ENCODE measurements at regions not wholly inside any gene's neighbourhood (a gene's known extent, or its start where the extent isn't known, plus 50 kb on each side); places are given as distances from the start of the nearest gene placed in this dataset.

DNA sequence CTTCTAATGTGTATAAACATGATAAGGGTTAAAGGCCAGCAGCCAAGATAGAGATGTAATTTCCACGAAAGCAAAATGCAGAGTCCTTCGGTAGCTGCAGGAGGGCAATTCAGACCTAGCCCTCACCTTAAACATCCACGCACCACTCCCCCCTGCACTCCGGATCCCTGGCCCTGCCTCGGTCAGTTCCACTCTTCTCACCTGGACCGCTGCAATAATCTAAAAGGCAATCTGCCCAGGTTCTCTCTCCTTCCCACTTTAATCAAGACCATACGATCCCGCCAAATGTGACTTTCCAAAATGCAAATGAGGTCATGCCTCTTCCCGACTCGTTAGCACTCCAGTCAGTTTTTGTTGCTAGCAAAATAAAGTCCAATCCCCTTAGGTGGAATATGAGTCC lies 485.2 kb downstream of the EIPR1 start:
- no peak overlapping the region for H3K27ac Mint-ChIP-seq (ENCODE audit: low read depth)
- H3K4me3 Mint-ChIP-seq, result no peak overlapping the region
- no peaks in the 10 kb centered on the region for H3K36me3 Mint-ChIP-seq (ENCODE audit: insufficient read depth)
- no peaks in the 10 kb centered on the region for H3K4me1 Mint-ChIP-seq
- ATAC-seq (replicated peaks; ENCODE audit: extremely low read depth, poor library complexity, severe bottlenecking) (no peak), DNase-seq (ENCODE audit: low spot score in 2 of 2) (no peak)
- peaks cover 18% of the 10 kb centered on the region for H3K27me3 Mint-ChIP-seq
- H3K9me3 Mint-ChIP-seq, result no peaks in the 10 kb centered on the region

DNA sequence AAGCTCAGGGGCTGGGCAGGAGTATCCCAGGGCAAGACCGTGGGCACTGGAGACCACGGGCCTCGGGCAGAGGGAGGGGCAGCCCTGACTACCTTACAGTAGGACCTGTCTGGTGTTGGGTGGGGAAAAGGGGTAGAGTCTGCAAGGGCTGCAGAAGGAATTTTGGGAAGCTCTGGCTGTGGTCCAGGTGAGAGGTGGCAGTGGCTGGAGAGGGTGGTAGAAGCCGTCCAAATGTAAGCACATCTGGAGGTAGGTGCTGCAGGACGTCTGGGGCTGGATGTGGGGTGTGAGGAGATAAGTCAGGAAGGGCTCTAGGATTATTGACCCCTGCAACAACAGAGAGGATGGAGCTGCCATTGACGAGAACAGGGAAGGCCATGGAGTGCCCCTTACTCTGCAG lies 486.7 kb downstream of the EIPR1 start:
- no peak overlapping the region for H3K27ac Mint-ChIP-seq (ENCODE audit: low read depth)
- no peaks in the 10 kb centered on the region for H3K9me3 Mint-ChIP-seq
- no peak overlapping the region for H3K4me3 Mint-ChIP-seq
- H3K4me1 Mint-ChIP-seq, result no peaks in the 10 kb centered on the region
- ATAC-seq (replicated peaks; ENCODE audit: extremely low read depth, poor library complexity, severe bottlenecking), result no peak
- H3K27me3 Mint-ChIP-seq, result peaks cover 25% of the 10 kb centered on the region
- no peaks in the 10 kb centered on the region for H3K36me3 Mint-ChIP-seq (ENCODE audit: insufficient read depth)
- no peak for DNase-seq (ENCODE audit: low spot score in 2 of 2)

DNA sequence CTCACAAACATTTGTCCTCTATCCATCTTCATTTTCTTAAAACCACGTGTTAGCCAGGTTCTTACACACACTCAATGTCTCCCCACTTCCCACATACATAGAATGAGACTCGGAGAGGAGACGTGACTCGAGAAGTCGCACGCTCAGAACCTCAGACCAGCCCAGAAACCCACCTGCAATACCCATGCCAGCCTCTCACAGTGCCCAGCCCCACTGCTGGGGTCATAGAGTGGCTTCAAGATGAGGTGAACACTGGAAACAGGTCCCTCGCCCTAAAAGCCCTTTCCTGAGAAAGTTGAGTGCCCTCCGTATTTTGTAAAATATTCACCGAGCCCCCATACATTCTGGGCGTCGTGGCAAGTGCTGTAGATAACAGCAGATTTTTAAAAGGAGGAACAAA lies 487.4 kb downstream of the EIPR1 start:
- H3K4me3 Mint-ChIP-seq, result no peak overlapping the region
- H3K27ac Mint-ChIP-seq (ENCODE audit: low read depth), result no peak overlapping the region
- no peak for ATAC-seq (replicated peaks; ENCODE audit: extremely low read depth, poor library complexity, severe bottlenecking)
- peaks cover 25% of the 10 kb centered on the region for H3K27me3 Mint-ChIP-seq
- H3K36me3 Mint-ChIP-seq (ENCODE audit: insufficient read depth), result no peaks in the 10 kb centered on the region
- H3K4me1 Mint-ChIP-seq, result no peaks in the 10 kb centered on the region
- no peaks in the 10 kb centered on the region for H3K9me3 Mint-ChIP-seq
- DNase-seq (ENCODE audit: low spot score in 2 of 2), result no peak

DNA sequence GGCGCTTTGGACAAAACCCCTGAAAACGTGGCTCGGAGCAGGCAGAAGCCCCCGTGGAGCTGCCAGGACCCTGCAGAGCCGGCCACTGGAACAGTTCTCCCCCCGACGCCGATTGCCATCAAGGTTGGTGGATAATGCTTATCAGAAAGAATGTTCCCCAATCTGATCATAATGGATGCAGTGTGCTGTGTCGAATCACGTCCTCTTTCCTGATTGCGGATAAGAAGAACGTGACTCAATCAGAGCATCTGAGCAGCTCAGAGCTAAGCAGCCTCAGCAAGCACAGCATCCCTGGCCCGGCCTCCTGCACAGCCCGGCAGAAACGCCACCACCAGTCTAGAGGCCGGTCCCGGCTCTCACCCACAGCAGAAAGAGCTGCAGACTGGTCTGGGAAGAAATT lies 488.0 kb downstream of the EIPR1 start:
- no peaks in the 10 kb centered on the region for H3K36me3 Mint-ChIP-seq (ENCODE audit: insufficient read depth)
- DNase-seq (ENCODE audit: low spot score in 2 of 2), result no peak
- H3K27ac Mint-ChIP-seq (ENCODE audit: low read depth), result no peak overlapping the region
- no peak for ATAC-seq (replicated peaks; ENCODE audit: extremely low read depth, poor library complexity, severe bottlenecking)
- no peaks in the 10 kb centered on the region for H3K4me1 Mint-ChIP-seq
- H3K4me3 Mint-ChIP-seq, result no peak overlapping the region
- H3K9me3 Mint-ChIP-seq, result no peaks in the 10 kb centered on the region
- H3K27me3 Mint-ChIP-seq, result peaks cover 25% of the 10 kb centered on the region

DNA sequence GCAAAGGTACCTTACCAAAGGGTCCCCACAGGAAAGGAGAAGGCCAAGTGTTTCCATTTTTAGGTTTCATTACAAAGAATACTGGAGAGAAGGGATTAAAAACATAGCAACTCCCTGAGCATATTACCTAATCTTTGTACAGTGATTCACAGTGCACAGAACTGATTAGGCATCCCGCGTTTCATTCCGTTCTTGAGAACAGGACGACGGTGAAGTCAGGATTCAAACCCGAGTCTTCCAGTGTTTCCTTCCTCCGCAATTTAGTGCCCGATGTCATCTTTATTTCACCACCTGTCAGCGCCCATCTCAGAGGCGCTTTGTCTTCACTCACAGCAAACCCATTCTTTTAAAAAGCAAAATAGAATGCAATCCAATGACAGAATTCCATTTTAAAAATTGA lies 488.5 kb downstream of the EIPR1 start:
- Mint-ChIP-seq H3K27ac (ENCODE audit: low read depth) (no peak overlapping the region), H3K9me3 (no peaks in the 10 kb centered on the region), H3K4me1 (no peaks in the 10 kb centered on the region), H3K4me3 (no peak overlapping the region), H3K27me3 (peaks cover 25% of the 10 kb centered on the region), H3K36me3 (ENCODE audit: insufficient read depth) (no peaks in the 10 kb centered on the region)
- no peak for ATAC-seq (replicated peaks; ENCODE audit: extremely low read depth, poor library complexity, severe bottlenecking)
- DNase-seq (ENCODE audit: low spot score in 2 of 2), result no peak

DNA sequence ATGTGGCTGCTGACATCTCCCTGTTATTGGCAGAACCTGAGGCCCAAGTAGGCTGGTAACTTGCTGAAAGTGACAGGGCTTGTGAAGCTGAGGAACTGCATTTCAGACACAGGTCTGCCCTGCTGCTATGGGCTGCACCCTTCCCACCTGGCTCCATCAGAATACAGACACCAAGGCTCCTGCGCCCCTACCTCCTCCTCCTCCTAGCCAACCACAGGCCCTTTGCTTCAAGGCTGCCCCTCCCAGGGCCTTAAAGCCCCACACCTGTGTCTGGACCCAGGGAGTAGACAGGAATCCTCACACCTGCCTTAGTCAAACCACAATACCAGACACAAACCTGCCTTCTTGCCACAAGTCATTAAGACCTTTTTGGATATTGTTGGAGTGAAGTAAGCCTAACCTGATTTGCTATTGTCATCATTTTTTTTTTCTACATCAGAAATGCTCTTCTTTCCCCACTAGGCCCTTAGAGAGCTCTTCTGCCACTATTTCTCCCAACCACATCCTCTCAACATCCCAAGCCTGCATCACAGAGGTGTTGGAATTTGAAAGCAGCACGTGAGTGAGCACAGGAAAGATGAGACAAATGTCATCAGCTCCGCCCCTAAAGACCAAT lies 489.7 kb downstream of the EIPR1 start:
- Mint-ChIP-seq H3K27me3 (peaks cover 25% of the 10 kb centered on the region), H3K4me3 (no peak overlapping the region), H3K4me1 (no peaks in the 10 kb centered on the region), H3K36me3 (ENCODE audit: insufficient read depth) (no peaks in the 10 kb centered on the region), H3K27ac (ENCODE audit: low read depth) (no peak overlapping the region), H3K9me3 (no peaks in the 10 kb centered on the region)
- ATAC-seq (replicated peaks; ENCODE audit: extremely low read depth, poor library complexity, severe bottlenecking), result no peak
- no peak for DNase-seq (ENCODE audit: low spot score in 2 of 2)

DNA sequence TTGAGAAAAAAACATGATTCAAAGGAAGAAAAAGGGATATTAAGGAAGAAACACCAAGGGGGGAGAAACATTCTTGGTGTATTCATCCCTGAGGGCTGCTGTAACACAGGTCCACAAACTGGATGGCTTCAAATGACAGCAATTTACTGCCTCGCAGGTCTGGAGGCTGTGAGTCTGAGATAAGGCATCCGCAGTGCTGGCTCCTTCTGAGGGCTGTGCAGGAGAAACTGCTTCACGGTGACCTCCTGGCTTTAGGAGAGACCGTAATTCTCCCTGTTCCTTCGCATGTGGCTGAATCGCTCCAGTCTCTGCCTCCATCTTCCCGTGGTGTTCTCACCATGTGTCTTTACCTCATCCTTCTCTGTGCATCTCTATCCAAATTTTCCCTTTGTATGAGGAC lies 490.7 kb downstream of the EIPR1 start:
- Mint-ChIP-seq H3K36me3 (ENCODE audit: insufficient read depth) (no peaks in the 10 kb centered on the region), H3K4me1 (no peaks in the 10 kb centered on the region), H3K27me3 (peaks cover 25% of the 10 kb centered on the region), H3K4me3 (no peak overlapping the region), H3K9me3 (no peaks in the 10 kb centered on the region), H3K27ac (ENCODE audit: low read depth) (no peak overlapping the region)
- no peak for ATAC-seq (replicated peaks; ENCODE audit: extremely low read depth, poor library complexity, severe bottlenecking)
- no peak for DNase-seq (ENCODE audit: low spot score in 2 of 2)

DNA sequence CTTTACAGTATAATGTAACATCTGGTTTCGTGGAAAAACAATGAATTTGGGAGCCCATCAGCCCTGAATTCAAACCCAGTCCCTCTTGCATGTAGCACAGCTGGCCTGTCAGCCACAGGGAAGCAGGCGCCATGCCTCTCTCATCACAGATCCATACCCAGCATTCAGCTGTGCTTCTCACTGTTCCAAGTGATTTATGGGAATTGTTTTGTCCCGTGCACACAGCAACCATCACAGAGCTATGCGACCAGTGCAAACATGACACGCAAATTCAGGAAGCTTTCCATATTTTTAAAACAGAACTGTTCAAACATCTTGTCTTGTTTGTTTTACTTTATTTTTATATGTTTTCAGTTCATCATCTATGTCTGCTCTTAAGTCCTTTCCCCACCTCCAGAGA lies 496.1 kb downstream of the EIPR1 start:
- Mint-ChIP-seq H3K27me3 (no peaks in the 10 kb centered on the region), H3K4me3 (no peak overlapping the region), H3K4me1 (no peaks in the 10 kb centered on the region), H3K9me3 (no peaks in the 10 kb centered on the region), H3K27ac (ENCODE audit: low read depth) (no peak overlapping the region), H3K36me3 (ENCODE audit: insufficient read depth) (no peaks in the 10 kb centered on the region)
- no peak for ATAC-seq (replicated peaks; ENCODE audit: extremely low read depth, poor library complexity, severe bottlenecking)
- no peak for DNase-seq (ENCODE audit: low spot score in 2 of 2)

DNA sequence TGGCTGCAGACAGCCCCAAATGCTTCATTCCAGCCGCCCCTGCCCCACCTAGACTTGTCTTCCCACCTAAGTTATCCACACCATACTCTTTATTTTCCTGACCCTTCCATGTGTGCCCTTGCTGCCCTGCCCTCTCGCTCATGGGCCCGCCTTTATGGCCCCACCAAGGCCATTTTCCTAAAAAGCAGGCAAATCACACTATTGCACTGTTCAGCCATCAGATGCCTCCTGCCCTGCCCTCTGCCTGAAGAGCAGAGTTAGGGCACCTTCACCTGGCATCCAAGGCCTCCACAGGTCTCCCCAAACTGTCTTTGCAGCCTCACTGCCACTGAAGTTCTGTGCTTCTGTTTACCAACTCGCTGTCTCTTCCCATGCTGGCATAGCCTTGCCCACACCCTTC lies 496.7 kb downstream of the EIPR1 start:
- ATAC-seq (replicated peaks; ENCODE audit: extremely low read depth, poor library complexity, severe bottlenecking), result no peak
- H3K4me3 Mint-ChIP-seq, result no peak overlapping the region

DNA sequence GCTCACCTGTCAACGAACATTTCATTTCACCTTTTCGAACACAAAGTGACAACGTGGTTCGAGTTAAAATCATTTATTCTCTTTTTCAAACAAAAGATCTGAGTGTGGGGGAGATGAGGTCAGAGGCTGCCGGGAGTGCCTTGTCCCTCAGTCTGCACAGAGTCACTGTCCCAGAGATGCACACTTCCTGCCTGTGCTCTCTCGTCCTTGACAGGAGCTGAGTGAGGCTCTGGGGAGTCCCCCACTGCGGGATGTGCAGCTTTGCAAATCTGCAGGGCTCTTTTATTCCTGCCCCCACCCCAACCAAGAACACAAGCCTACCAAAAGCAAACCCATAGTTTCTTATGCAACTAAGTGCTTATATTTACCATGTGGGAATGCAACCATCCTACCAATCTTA lies 497.8 kb downstream of the EIPR1 start:
- Mint-ChIP-seq H3K27me3 (no peaks in the 10 kb centered on the region), H3K4me1 (no peaks in the 10 kb centered on the region), H3K9me3 (no peaks in the 10 kb centered on the region), H3K27ac (ENCODE audit: low read depth) (no peak overlapping the region), H3K36me3 (ENCODE audit: insufficient read depth) (no peaks in the 10 kb centered on the region), H3K4me3 (no peak overlapping the region)
- no peak for DNase-seq (ENCODE audit: low spot score in 2 of 2)
- no peak for ATAC-seq (replicated peaks; ENCODE audit: extremely low read depth, poor library complexity, severe bottlenecking)

More for the DNA sequence above, 496.7 kb downstream of the EIPR1 start:
- no peak overlapping the region for H3K27ac Mint-ChIP-seq (ENCODE audit: low read depth)
- no peaks in the 10 kb centered on the region for H3K27me3 Mint-ChIP-seq
- no peaks in the 10 kb centered on the region for H3K9me3 Mint-ChIP-seq
- no peaks in the 10 kb centered on the region for H3K36me3 Mint-ChIP-seq (ENCODE audit: insufficient read depth)
- DNase-seq (ENCODE audit: low spot score in 2 of 2), result no peak
- H3K4me1 Mint-ChIP-seq, result no peaks in the 10 kb centered on the region

DNA sequence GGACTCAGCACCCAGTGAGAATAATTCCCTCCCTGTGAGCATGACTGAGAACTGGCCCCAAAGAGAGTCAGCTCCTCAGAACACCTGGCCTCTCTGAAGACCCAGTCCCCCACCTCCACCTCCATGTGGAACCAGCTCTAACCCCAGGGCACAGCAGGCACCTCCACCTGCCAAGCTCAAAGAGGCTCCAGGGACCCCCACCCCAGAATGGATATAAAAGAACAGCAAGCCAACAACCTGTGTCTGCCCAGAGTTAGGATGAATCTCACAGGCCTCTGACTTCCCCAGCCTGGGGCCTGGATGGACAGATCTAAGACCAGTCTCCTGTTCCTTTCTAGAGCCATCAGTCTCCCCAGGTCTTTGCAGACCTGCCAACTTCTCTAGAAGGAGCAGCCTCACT lies 498.5 kb downstream of the EIPR1 start:
- Mint-ChIP-seq H3K27ac (ENCODE audit: low read depth) (no peak overlapping the region), H3K27me3 (no peaks in the 10 kb centered on the region), H3K36me3 (ENCODE audit: insufficient read depth) (no peaks in the 10 kb centered on the region), H3K9me3 (no peaks in the 10 kb centered on the region), H3K4me3 (no peak overlapping the region), H3K4me1 (no peaks in the 10 kb centered on the region)
- ATAC-seq (replicated peaks; ENCODE audit: extremely low read depth, poor library complexity, severe bottlenecking), result no peak
- no peak for DNase-seq (ENCODE audit: low spot score in 2 of 2)

DNA sequence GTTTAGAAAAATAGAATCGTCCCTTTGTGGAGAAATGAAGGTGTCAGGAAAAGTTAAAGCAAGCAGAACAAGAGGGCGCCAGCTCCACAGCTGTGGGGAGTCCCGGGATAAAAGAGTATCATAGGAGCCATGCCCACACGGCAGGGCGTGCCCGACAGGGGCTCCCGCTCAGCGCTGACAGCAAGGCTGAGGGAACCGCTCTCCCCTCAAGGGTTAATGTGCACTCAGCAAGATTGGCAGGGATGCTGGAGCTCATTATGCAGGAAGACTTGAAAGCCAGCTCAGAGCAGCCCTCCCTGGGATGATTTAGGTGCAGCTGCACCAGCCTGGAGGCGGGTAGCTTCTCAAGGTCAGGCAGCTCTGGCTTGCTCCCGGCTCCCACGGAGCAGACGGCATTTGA lies 500.2 kb downstream of the EIPR1 start:
- no peaks in the 10 kb centered on the region for H3K27me3 Mint-ChIP-seq

DNA sequence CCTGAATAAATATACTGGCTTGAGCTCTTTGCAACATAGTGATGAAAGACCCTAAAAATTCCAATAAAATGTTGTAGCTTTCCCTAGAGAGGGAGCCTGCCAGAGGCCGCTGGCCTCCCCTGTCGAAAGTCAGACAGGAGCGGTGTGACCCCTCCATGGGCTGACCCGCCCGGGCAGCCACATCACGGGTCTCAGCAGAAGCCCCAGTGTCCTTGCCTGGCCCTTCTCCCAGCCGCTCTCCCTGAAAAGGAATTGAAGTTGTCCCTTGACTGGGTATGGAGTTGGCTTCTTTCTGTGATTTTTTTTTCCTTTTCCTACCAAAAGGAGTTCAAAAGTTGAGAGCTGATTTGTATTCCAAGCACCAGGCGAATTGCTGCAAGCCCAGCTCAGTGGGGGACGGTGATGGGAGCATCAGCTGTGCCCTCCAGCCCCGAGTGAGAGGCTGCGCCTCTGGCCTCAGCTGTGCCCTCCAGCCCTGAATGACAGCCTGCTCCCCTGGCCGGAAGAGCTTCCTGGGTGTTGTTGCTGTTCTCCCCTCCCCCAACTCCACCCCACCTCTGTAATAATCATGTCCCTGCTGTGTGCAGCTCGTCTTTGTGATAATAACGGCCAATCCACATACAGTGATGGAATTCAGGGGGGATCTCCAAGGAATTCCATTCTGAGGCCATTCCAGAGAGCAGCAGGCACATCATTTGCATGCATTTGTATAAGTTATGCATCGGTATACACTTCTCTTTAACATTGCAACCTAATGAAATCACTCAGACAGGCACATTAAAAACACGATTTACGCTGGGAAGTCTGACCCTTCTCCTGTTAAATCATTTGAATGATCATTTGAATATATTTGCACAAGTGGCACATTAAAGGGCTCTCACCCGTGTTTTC lies 501.0 kb downstream of the EIPR1 start:
- H3K36me3 Mint-ChIP-seq (ENCODE audit: insufficient read depth), result no peaks in the 10 kb centered on the region
- DNase-seq (ENCODE audit: low spot score in 2 of 2) (no peak), ATAC-seq (replicated peaks; ENCODE audit: extremely low read depth, poor library complexity, severe bottlenecking) (no peak)
- H3K4me1 Mint-ChIP-seq, result no peaks in the 10 kb centered on the region
- no peak overlapping the region for H3K27ac Mint-ChIP-seq (ENCODE audit: low read depth)
- H3K4me3 Mint-ChIP-seq, result no peak overlapping the region
- H3K9me3 Mint-ChIP-seq, result no peaks in the 10 kb centered on the region
- H3K27me3 Mint-ChIP-seq, result no peaks in the 10 kb centered on the region

More for the DNA sequence above, 500.2 kb downstream of the EIPR1 start:
- no peaks in the 10 kb centered on the region for H3K4me1 Mint-ChIP-seq
- no peak overlapping the region for H3K4me3 Mint-ChIP-seq
- DNase-seq (ENCODE audit: low spot score in 2 of 2) (no peak), ATAC-seq (replicated peaks; ENCODE audit: extremely low read depth, poor library complexity, severe bottlenecking) (no peak)
- H3K27ac Mint-ChIP-seq (ENCODE audit: low read depth), result no peak overlapping the region
- no peaks in the 10 kb centered on the region for H3K36me3 Mint-ChIP-seq (ENCODE audit: insufficient read depth)
- no peaks in the 10 kb centered on the region for H3K9me3 Mint-ChIP-seq
